ENCODE measurements at regions not wholly inside any gene's neighbourhood (a gene's known extent, or its start where the extent isn't known, plus 50 kb on each side); places are given as distances from the start of the nearest gene placed in this dataset.

GRCh38 chr11:129257512-129257911, 65.4 kb upstream of the ARHGAP32 start:
- ATAC-seq (no peak), DNase-seq (no peak)
- Histone ChIP-seq H3K36me3 (no peaks in the 10 kb centered on the region), H3K4me3 (no peak overlapping the region), H3K27ac (no peak overlapping the region), H3K27me3 (no peaks in the 10 kb centered on the region), H3K9me3 (no peaks in the 10 kb centered on the region), H3K4me1 (peaks cover 0 to 8% (median 0%) of the 10 kb centered on the region in 12 donors)
- intact Hi-C loops (cut with DNase I): no loop called here
- TF ChIP-seq, protein P1, sequence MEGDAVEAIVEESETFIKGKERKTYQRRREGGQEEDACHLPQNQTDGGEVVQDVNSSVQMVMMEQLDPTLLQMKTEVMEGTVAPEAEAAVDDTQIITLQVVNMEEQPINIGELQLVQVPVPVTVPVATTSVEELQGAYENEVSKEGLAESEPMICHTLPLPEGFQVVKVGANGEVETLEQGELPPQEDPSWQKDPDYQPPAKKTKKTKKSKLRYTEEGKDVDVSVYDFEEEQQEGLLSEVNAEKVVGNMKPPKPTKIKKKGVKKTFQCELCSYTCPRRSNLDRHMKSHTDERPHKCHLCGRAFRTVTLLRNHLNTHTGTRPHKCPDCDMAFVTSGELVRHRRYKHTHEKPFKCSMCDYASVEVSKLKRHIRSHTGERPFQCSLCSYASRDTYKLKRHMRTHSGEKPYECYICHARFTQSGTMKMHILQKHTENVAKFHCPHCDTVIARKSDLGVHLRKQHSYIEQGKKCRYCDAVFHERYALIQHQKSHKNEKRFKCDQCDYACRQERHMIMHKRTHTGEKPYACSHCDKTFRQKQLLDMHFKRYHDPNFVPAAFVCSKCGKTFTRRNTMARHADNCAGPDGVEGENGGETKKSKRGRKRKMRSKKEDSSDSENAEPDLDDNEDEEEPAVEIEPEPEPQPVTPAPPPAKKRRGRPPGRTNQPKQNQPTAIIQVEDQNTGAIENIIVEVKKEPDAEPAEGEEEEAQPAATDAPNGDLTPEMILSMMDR (IDR thresholded peaks at IDR 0.05): no peak
- TF ChIP-seq POLR2A (IDR thresholded peaks at IDR 0.05): no peak

- ATAC-seq: no peak
- TF ChIP-seq, protein P1 (IDR thresholded peaks at IDR 0.05): no peak
- TF ChIP-seq POLR2A (IDR thresholded peaks at IDR 0.05): no peak
- H3K9me3 ChIP-seq: no peaks in the 10 kb centered on the region
- no peak overlapping the region for H3K4me3 ChIP-seq
- 76 to 82% (median 78%) methylated on average over 5 of the region's 5 CpGs for WGBS, 4 donors
- no peaks in the 10 kb centered on the region for H3K27me3 ChIP-seq
- no peaks in the 10 kb centered on the region for H3K36me3 ChIP-seq
- DNase-seq: no peak
- intact Hi-C loops (cut with DNase I): no loop called here
- H3K27ac ChIP-seq: no peak overlapping the region
- no peaks in the 10 kb centered on the region for H3K4me1 ChIP-seq
These were observed 60.5 kb upstream of the ARHGAP32 start for GRCh38 chr11:129252621-129253020.

DNA sequence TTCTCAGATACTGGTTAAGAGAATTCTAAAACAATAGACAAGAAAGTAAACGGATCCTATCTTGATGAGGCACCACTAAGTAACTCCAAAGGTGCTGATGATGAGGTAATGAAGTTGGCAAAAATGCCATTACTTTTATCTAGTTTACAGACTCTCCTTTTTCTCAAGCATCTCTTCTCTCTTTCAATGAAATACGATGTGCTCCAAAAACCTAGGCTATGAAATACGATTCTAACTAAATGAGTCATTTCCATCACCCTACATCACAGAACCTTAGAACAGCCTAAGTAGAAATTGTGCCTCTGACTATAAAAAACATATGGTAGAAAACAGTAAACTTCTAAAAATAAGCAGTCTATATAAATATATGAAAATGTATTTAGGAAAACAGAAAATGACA, 58.9 kb upstream of the ARHGAP32 start:
- intact Hi-C loops (cut with DNase I): no loop called here
- WGBS, 4 donors: 78 to 85% (median 83%) methylated on average over 3 of the region's 3 CpGs
- no peaks in the 10 kb centered on the region for H3K4me1 ChIP-seq
- ATAC-seq (no peak), DNase-seq (no peak)
- no peak overlapping the region for H3K27ac ChIP-seq
- no peaks in the 10 kb centered on the region for H3K9me3 ChIP-seq
- no peaks in the 10 kb centered on the region for H3K36me3 ChIP-seq
- H3K4me3 ChIP-seq: no peak overlapping the region
- TF ChIP-seq POLR2A (IDR thresholded peaks at IDR 0.05): no peak
- TF ChIP-seq, protein P1 (IDR thresholded peaks at IDR 0.05): no peak
- H3K27me3 ChIP-seq: no peaks in the 10 kb centered on the region

GRCh38 chr11:129249923-129250322, 57.8 kb upstream of the ARHGAP32 start:
- TF ChIP-seq, protein P1 (IDR thresholded peaks at IDR 0.05): no peak
- no peak for TF ChIP-seq POLR2A (IDR thresholded peaks at IDR 0.05)
- no peaks in the 10 kb centered on the region for H3K27me3 ChIP-seq
- ATAC-seq: no peak

More at GRCh38 chr11:129249923-129250322, 57.8 kb upstream of the ARHGAP32 start:
- intact Hi-C loops (cut with DNase I): no loop called here
- H3K4me3 ChIP-seq: no peak overlapping the region
- no peak for DNase-seq
- H3K36me3 ChIP-seq: no peaks in the 10 kb centered on the region
- 92 to 96% (median 94%) methylated on average over 2 of the region's 2 CpGs for WGBS, 4 donors
- H3K9me3 ChIP-seq: no peaks in the 10 kb centered on the region
- no peaks in the 10 kb centered on the region for H3K4me1 ChIP-seq
- H3K27ac ChIP-seq: no peak overlapping the region

Measured in heart left ventricle (tissue), 16 donors.